Liver (tissue), 3 donors: ENCODE measurements at regions not wholly inside any gene's neighbourhood (a gene's known extent, or its start where the extent isn't known, plus 50 kb on each side); places are given as distances from the start of the nearest gene placed in this dataset.

Source experiments
- CTCF ChIP-seq: fragments of 150-350 bp; IDR thresholded peaks from 2 replicates; pipeline ENCODE4 v1.5.1; 2017; ENCODE audit warnings: improper control_type of control experiment, low read depth, low read length; ENCODE audit not compliant: missing input control
- EGR1 ChIP-seq, 2 donors: IDR thresholded peaks; 2 replicates each; pipeline ENCODE4 v1.6.1; 2016 to 2018; ENCODE audit warnings: antibody characterized with exemption in 2 of 2, low read depth in 2 of 2
- FOXA1 ChIP-seq: IDR thresholded peaks from 2 replicates; pipeline ENCODE4 v1.6.1; 2016; ENCODE audit warnings: antibody characterized with exemption
- GABPA ChIP-seq, 2 donors: IDR thresholded peaks in 1 of 2; conservative IDR thresholded peaks in 1 of 2; 2 replicates each; pipeline ENCODE4 v1.6.1; 2016; ENCODE audit warnings: antibody characterized with exemption in 2 of 2, mild to moderate bottlenecking in 1 of 2, moderate library complexity in 1 of 2
- HNF4A ChIP-seq, 2 donors: conservative IDR thresholded peaks; 2 replicates each; pipeline ENCODE4 v1.6.1; 2016; ENCODE audit warnings: antibody characterized with exemption in 2 of 2, mild to moderate bottlenecking in 2 of 2
- JUND ChIP-seq, 2 donors: IDR thresholded peaks; 2 replicates each; pipeline ENCODE4 v1.6.1; 2016; ENCODE audit warnings: antibody characterized with exemption in 2 of 2
- MAX ChIP-seq: IDR thresholded peaks from 2 replicates; pipeline ENCODE4 v1.6.1; 2016; ENCODE audit warnings: antibody characterized with exemption
- NR2F2 ChIP-seq: IDR thresholded peaks from 2 replicates; pipeline ENCODE4 v1.6.1; 2016; ENCODE audit warnings: antibody characterized with exemption
- RAD21 ChIP-seq, 2 donors: IDR thresholded peaks; 2 replicates each; pipeline ENCODE4 v1.6.1; 2016; ENCODE audit warnings: antibody characterized with exemption in 2 of 2, mild to moderate bottlenecking in 2 of 2
- REST ChIP-seq: IDR thresholded peaks from 2 replicates; pipeline ENCODE4 v1.6.1; 2016; ENCODE audit warnings: antibody characterized with exemption, mild to moderate bottlenecking
- SP1 ChIP-seq: IDR thresholded peaks from 2 replicates; pipeline ENCODE4 v1.6.1; 2018; ENCODE audit warnings: antibody characterized with exemption, mild to moderate bottlenecking
- TAF1 ChIP-seq: conservative IDR thresholded peaks from 2 replicates; pipeline ENCODE4 v1.6.1; 2016; ENCODE audit warnings: antibody characterized with exemption, mild to moderate bottlenecking
- ZBTB33 ChIP-seq: IDR thresholded peaks from 2 replicates; pipeline ENCODE4 v1.6.1; 2016; ENCODE audit warnings: antibody characterized with exemption
- donor health status: healthy.
- donor health status: healthy.

GRCh38 chr4:154082760-154083535, 294.1 kb upstream of the SFRP2 start:
- TF ChIP-seq CTCF, result peak; percentile 38
- no peak for TF ChIP-seq HNF4A (conservative IDR thresholded peaks at IDR 0.05)
- peak; percentile 66 to 81 for TF ChIP-seq RAD21 (IDR thresholded peaks at IDR 0.05)
- no peak for TF ChIP-seq EGR1 (IDR thresholded peaks at IDR 0.05; ENCODE audit: low read depth in 2 of 2)
- TF ChIP-seq ZBTB33, result no peak
- no peak for TF ChIP-seq TAF1
- TF ChIP-seq GABPA (IDR thresholded peaks at IDR 0.05 in 1 of 2, conservative IDR thresholded peaks at IDR 0.05 in 1 of 2), result no peak
- no peak for TF ChIP-seq JUND (IDR thresholded peaks at IDR 0.05)
- TF ChIP-seq MAX, result no peak
- no peak for TF ChIP-seq FOXA1
- TF ChIP-seq NR2F2, result no peak
- TF ChIP-seq REST, result no peak
- no peak for TF ChIP-seq SP1
